HEK293 (cell line): ENCODE measurements at regions not wholly inside any gene's neighbourhood (a gene's known extent, or its start where the extent isn't known, plus 50 kb on each side); places are given as distances from the start of the nearest gene placed in this dataset.
A peak's percentile ranks its signal among the peaks of the same experiment; 100 is the strongest.
"Not testable (repeated sequence)": the region's sequence is repeated elsewhere in the genome, so short reads cannot be mapped to it uniquely, and the experiment has no call there.

Experiments
- CTCF ChIA-PET: fragments of 350-600 bp; formaldehyde crosslinking; extraction: SDS; loops from one replicate; lab custom pipeline; 2021; ENCODE audit warnings: antibody characterized with exemption; lab: Yijun Ruan, JAX
- POLR2A ChIA-PET: fragments of 300-600 bp; formaldehyde crosslinking; extraction: SDS; loops from one replicate; lab custom pipeline; 2020; ENCODE audit warnings: antibody characterized with exemption, inconsistent platforms; lab: Yijun Ruan, JAX
- H3K27ac ChIP-seq: fragments of 200-500 bp; sonication (Bioruptor generic); 2 replicates; pipeline ENCODE4 v1.5.1; 2014; ENCODE audit warnings: low read depth, low read length, control low read depth, inconsistent platforms; ENCODE audit errors: extremely low read depth
- H3K36me3 ChIP-seq, 2 experiments: fragments of 200-500 bp in 1 of 2; sonication (Bioruptor generic) in 1 of 2; 1 replicate in 1 of 2; 2 replicates in 1 of 2; pipeline ENCODE4 v1.5.1; 2014 to 2017; ENCODE audit warnings: inconsistent platforms in 2 of 2, low read length in 2 of 2; ENCODE audit not compliant: control insufficient read depth in 2 of 2, insufficient read depth in 1 of 2
- H3K4me1 ChIP-seq: fragments of 200-500 bp; sonication (Bioruptor generic); 2 replicates; pipeline ENCODE4 v1.5.1; 2014; ENCODE audit warnings: mild to moderate bottlenecking, low read length, inconsistent platforms; ENCODE audit not compliant: control insufficient read depth, insufficient read depth
- H3K4me3 ChIP-seq: 2 replicates; pipeline ENCODE4 v1.5.1; 2011; ENCODE audit warnings: low read depth, mild to moderate bottlenecking, control low read depth, low read length, moderate library complexity
- H3K9me3 ChIP-seq: fragments of 200-500 bp; sonication (Bioruptor generic); 2 replicates; pipeline ENCODE4 v1.5.1; 2014; ENCODE audit warnings: low read depth, low read length, inconsistent platforms; ENCODE audit not compliant: control insufficient read depth, insufficient read depth
- EGR2 ChIP-seq: fragments of 450-650 bp; formaldehyde crosslinking; IDR thresholded peaks from 2 replicates; pipeline ENCODE4 v1.5.1; 2016; ENCODE audit warnings: low read depth, missing biosample characterization, missing genetic modification characterization
- ZFHX2 ChIP-seq: fragments of 450-650 bp; formaldehyde crosslinking; conservative IDR thresholded peaks from 2 replicates; pipeline ENCODE4 v1.5.1; 2016; ENCODE audit warnings: missing biosample characterization, missing genetic modification characterization
- ZNF514 ChIP-seq: fragments of 450-650 bp; formaldehyde crosslinking; IDR thresholded peaks from 2 replicates; pipeline ENCODE4 v1.5.1; 2016; ENCODE audit warnings: missing biosample characterization, missing genetic modification characterization
- TF ChIP-seq, protein P1 (sequence below): fragments of 450-650 bp; formaldehyde crosslinking; IDR thresholded peaks from 2 replicates; pipeline ENCODE4 v1.5.1; 2016; ENCODE audit warnings: missing biosample characterization, missing genetic modification characterization

DNA sequence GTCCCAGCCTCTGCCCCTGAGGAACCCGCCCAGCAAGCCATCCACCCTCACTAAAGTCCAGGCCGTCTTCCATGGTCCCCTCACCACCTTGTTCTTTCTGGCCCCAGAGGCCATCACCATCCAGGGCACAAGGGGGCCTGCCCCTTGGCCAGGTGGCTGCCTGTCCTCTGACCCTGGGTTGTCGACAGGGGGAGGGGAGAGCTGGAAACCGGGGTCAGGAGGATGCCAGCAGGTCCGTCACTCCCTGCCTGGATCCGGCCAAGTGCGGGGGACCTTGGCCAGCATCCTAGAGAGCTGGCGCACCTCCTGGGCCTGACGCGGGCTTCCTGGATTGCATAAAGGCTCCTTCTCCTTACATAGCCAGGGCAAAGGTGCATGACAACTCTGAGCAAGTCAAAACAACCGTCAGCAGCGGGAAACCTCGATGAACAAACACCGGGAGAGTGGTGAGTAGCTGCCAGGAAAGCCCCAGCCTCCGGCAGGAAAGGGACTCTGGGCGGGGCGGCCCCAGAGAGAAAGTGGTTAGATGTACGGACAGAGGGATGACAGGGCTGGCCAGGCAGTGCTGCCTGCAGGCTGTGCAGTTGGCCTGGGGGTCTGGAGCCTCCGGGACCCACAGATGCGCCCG, 4461.2 kb upstream of the TPTE start:
- H3K36me3 ChIP-seq, H3K27ac ChIP-seq, H3K9me3 ChIP-seq, H3K4me1 ChIP-seq, H3K4me3 ChIP-seq, POLR2A ChIA-PET, CTCF ChIA-PET: not testable (repeated sequence)

DNA sequence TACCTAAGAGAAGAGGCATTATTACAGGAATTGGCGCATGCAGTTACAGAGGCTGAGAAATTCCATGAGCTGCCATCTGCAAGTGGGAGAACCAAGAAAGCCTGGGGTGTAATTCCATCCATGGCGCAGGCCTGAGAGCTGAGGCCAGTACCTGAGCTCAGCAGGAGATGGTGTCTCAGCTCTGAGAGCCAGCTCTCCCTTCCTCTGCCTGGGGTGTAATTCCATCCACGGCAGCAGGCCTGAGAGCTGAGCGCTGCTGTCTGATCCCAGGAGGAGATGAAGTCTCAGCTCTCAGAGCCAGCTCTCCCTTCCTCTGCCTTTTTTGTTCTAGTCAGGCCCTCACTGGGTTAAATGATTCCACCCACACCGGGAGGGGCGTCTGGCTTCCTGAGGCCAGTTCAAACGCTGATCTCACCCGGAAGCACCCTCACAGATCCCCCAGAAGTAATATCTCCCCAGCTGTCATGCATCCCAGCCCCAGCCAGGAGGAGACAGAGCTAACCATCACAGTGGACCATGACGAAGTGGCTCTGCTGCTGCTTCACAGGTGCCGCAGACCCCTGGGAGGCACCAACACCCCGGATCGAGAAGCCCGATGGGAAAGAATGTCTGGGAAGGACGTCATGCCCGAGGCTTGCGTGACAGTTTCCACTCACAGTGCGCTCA, 4454.9 kb upstream of the TPTE start:
- H3K9me3 ChIP-seq, H3K27ac ChIP-seq, CTCF ChIA-PET: not testable (repeated sequence)

GRCh38 chr21:6068098-6068831, 4453.1 kb upstream of the TPTE start:
- CTCF ChIA-PET, H3K4me1 ChIP-seq, H3K4me3 ChIP-seq, POLR2A ChIA-PET, H3K36me3 ChIP-seq, H3K9me3 ChIP-seq, H3K27ac ChIP-seq: not testable (repeated sequence)

More for the DNA sequence above, 4454.9 kb upstream of the TPTE start:
- H3K4me1 ChIP-seq, H3K4me3 ChIP-seq, H3K36me3 ChIP-seq, POLR2A ChIA-PET: not testable (repeated sequence)

DNA sequence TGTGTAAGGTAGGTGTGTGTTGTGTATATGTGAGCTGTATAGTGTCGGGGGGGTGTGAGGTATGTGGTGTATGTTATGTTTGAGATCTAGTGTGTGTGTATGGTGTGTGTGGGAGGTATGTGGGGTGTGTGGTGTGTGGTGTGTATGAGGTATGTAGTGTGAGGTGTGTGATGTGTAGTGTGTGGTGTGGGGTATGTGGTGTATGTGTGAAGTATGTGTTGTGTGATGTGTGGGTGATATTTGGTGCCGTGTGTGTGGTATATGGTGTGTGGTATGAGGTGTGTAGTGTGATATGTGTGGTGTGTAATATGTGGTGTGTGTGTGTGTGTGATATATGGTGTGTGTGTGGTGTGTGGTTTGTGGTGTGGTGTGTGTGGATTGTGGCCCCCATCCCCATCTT, 4451.2 kb upstream of the TPTE start:
- CTCF ChIA-PET, H3K36me3 ChIP-seq, H3K4me1 ChIP-seq, POLR2A ChIA-PET, H3K9me3 ChIP-seq, H3K27ac ChIP-seq, H3K4me3 ChIP-seq: not testable (repeated sequence)
- TF ChIP-seq, protein P1, sequence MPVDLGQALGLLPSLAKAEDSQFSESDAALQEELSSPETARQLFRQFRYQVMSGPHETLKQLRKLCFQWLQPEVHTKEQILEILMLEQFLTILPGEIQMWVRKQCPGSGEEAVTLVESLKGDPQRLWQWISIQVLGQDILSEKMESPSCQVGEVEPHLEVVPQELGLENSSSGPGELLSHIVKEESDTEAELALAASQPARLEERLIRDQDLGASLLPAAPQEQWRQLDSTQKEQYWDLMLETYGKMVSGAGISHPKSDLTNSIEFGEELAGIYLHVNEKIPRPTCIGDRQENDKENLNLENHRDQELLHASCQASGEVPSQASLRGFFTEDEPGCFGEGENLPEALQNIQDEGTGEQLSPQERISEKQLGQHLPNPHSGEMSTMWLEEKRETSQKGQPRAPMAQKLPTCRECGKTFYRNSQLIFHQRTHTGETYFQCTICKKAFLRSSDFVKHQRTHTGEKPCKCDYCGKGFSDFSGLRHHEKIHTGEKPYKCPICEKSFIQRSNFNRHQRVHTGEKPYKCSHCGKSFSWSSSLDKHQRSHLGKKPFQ: peak; percentile 33; the same call in 1 of the 2 replicates
- TF ChIP-seq EGR2 (tag by site-specific recombination) (peak; percentile 33; the same call in 1 of the 2 replicates), ZFHX2 (tag by site-specific recombination) (0 out of 2 replicates have a peak, but pooled peaks have one; percentile 24), ZNF514 (tag by site-specific recombination) (0 out of 2 replicates have a peak, but pooled peaks have one; percentile 21)

DNA sequence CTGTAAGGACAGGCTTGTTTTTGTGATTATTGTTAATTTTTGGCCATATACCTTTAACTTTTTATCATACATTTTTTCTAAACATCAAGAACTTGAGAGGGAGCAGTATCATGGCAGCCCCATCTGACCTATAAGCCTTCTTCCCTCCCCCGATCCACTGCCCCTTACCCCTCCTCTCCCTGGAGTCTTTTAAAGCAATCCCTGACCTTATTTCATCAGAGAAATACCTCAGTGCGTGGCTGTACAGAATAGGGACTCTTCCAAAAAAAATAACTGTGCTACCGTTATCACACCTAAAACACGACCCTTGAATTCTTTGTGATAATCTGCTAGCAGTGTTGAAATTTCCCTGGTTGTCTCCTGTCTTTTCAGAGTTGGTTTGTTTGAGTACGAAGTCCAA, 4448.7 kb upstream of the TPTE start:
- CTCF ChIA-PET, H3K36me3 ChIP-seq, POLR2A ChIA-PET, H3K27ac ChIP-seq, H3K4me1 ChIP-seq, H3K9me3 ChIP-seq, H3K4me3 ChIP-seq: not testable (repeated sequence)

- H3K4me3 ChIP-seq, H3K9me3 ChIP-seq, H3K36me3 ChIP-seq, H3K4me1 ChIP-seq, POLR2A ChIA-PET, H3K27ac ChIP-seq, CTCF ChIA-PET: not testable (repeated sequence)
These were observed 4447.2 kb upstream of the TPTE start for GRCh38 chr21:6073993-6074705.

- H3K27ac ChIP-seq, POLR2A ChIA-PET, CTCF ChIA-PET, H3K4me1 ChIP-seq, H3K36me3 ChIP-seq, H3K4me3 ChIP-seq, H3K9me3 ChIP-seq: not testable (repeated sequence)
These were observed 4446.4 kb upstream of the TPTE start for GRCh38 chr21:6074935-6075334.

GRCh38 chr21:6075627-6076208, 4445.7 kb upstream of the TPTE start:
- H3K9me3 ChIP-seq, H3K36me3 ChIP-seq, POLR2A ChIA-PET, H3K4me3 ChIP-seq, H3K27ac ChIP-seq, CTCF ChIA-PET, H3K4me1 ChIP-seq: not testable (repeated sequence)

DNA sequence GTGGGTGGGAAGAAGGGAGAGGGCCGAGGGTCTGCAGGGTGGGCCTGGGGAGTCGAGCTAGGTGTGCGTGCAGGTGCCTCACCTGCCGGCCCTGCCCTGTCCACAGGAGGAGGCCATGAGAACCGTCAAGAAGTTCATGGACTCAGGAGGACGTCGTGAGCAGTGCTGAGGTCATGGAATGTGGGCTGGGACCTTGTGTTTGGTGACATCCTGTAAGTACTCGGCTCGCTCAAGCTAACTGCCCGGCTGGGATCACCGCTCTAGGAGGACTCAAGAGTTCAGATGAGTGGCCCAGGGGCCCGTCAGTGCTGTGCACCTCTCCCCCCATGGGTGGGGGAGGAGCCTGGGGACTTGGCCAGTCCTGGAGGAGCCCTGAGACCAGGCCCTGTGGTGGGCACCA, 4444.0 kb upstream of the TPTE start:
- H3K27ac ChIP-seq, H3K4me3 ChIP-seq, POLR2A ChIA-PET, H3K36me3 ChIP-seq, H3K4me1 ChIP-seq, H3K9me3 ChIP-seq, CTCF ChIA-PET: not testable (repeated sequence)
